HUES6 (cell line): ENCODE measurements at regions not wholly inside any gene's neighbourhood (a gene's known extent, or its start where the extent isn't known, plus 50 kb on each side); places are given as distances from the start of the nearest gene placed in this dataset.
A peak's percentile ranks its signal among the peaks of the same experiment; 100 is the strongest.

Source experiments
- H3K27ac ChIP-seq: 2 replicates; pipeline ENCODE4 v1.7.0; 2013; ENCODE audit warnings: low read depth, mild to moderate bottlenecking, low read length, inconsistent platforms
- H3K27me3 ChIP-seq: 2 replicates; pipeline ENCODE4 v1.6.1; 2013; ENCODE audit warnings: low read length; ENCODE audit not compliant: control insufficient read depth, insufficient read depth
- H3K36me3 ChIP-seq: 2 replicates; pipeline ENCODE4 v1.6.1; 2013; ENCODE audit warnings: low read length; ENCODE audit not compliant: control insufficient read depth, insufficient read depth
- H3K4me1 ChIP-seq: 2 replicates; pipeline ENCODE4 v1.6.1; 2013; ENCODE audit warnings: low read length; ENCODE audit not compliant: control insufficient read depth, insufficient read depth
- H3K4me3 ChIP-seq: 2 replicates; pipeline ENCODE4 v1.5.1; 2013; ENCODE audit warnings: low read depth, low read length
- H3K9ac ChIP-seq: one replicate; pipeline ENCODE4 v1.6.1; 2013; ENCODE audit warnings: mild to moderate bottlenecking, low read length
- H3K9me3 ChIP-seq: 2 replicates; pipeline ENCODE4 v1.6.1; 2013; ENCODE audit warnings: low read depth, low read length; ENCODE audit not compliant: control insufficient read depth, insufficient read depth

DNA sequence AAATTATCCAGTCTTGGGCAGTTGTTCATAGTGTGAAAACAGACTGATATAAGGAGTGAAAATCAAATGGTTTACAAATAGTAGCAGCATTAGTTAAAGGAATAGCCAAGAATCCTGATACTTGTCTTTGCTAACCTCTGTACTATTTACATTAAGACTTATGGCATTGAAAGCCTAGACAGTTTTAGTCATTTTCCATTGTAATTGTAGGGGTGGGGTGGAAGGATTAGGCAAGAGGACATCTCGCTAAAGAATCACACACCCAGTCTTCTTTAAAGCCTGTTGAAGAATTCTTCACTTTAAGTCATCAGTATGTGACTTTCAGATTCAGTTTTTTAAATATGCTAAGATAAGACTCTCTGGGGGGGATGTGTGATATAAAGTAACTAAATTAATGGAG is 207.5 kb upstream of the PHACTR1 start:
- Histone ChIP-seq H3K9me3 (no peaks in the 10 kb centered on the region), H3K27ac (no peak overlapping the region), H3K4me1 (no peaks in the 10 kb centered on the region), H3K9ac (no peak overlapping the region), H3K36me3 (no peaks in the 10 kb centered on the region), H3K27me3 (no peaks in the 10 kb centered on the region), H3K4me3 (no peak overlapping the region)

DNA sequence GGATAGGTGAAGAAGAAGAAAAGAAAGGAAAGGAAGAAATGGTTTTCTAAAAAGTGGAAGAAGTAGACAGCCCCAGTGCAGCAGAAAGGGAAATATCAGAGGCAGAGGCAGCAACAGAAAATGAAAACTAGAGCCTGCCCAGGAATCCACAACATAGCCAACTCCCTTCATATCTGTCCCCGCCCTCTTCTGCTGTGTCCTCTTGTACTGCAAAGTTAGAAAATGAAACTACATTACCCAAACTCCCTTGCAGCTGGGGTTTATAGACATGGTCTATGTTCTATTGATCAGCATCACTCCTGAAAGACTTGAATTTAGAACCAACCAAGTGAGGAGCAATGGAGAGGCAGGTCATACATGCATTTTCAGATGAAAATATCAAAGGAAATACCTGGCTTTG is 200.5 kb upstream of the PHACTR1 start:
- Histone ChIP-seq H3K27me3 (no peaks in the 10 kb centered on the region), H3K27ac (no peak overlapping the region), H3K9ac (no peak overlapping the region), H3K4me3 (no peak overlapping the region), H3K9me3 (no peaks in the 10 kb centered on the region), H3K4me1 (no peaks in the 10 kb centered on the region), H3K36me3 (no peaks in the 10 kb centered on the region)

DNA sequence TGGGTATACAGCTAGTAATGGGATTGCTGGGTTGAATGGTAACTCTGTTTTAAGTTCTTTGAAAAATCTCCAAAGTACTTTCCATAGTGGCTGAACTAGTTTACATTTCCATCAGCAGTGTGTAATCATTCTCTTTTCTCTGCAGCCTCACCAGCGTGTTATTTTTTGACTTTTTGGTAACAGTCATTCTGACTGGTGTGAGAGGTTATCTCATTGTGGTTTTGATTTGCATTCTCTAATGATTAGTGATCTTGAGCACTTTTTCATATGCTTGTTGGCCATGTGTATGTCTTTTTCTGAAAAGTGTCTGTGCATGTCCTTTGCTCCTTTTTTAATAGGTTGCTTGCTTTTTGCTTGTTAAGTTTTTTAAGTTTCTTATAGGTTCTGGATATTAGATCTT is 194.2 kb upstream of the PHACTR1 start:
- Histone ChIP-seq H3K27ac (no peak overlapping the region), H3K9me3 (no peaks in the 10 kb centered on the region), H3K36me3 (no peaks in the 10 kb centered on the region), H3K4me1 (no peaks in the 10 kb centered on the region), H3K27me3 (no peaks in the 10 kb centered on the region), H3K9ac (no peak overlapping the region), H3K4me3 (no peak overlapping the region)

DNA sequence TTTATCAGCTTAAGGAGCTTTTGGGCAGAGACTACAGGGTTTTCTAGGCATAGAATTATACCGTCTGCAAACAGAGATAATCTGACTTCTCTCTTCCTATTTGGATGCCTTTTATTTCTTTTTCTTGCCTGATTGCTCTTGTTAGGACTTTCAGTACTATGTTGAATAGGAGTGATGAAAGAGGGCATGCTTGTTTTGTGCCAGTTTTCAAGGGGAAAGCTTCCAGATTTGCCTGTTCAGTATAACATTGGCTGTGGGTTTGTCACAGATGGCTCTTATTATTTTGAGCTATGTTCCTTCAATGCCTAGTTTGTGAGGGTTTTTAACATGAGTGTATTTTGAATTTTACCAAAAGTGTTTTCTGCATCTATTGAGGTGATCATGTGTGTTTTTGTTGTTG is 192.8 kb upstream of the PHACTR1 start:
- Histone ChIP-seq H3K4me1 (no peaks in the 10 kb centered on the region; the same call in 1 of the 2 replicates), H3K9me3 (no peaks in the 10 kb centered on the region), H3K36me3 (no peaks in the 10 kb centered on the region), H3K4me3 (no peak overlapping the region), H3K27ac (no peak overlapping the region), H3K27me3 (no peaks in the 10 kb centered on the region), H3K9ac (no peak overlapping the region)

DNA sequence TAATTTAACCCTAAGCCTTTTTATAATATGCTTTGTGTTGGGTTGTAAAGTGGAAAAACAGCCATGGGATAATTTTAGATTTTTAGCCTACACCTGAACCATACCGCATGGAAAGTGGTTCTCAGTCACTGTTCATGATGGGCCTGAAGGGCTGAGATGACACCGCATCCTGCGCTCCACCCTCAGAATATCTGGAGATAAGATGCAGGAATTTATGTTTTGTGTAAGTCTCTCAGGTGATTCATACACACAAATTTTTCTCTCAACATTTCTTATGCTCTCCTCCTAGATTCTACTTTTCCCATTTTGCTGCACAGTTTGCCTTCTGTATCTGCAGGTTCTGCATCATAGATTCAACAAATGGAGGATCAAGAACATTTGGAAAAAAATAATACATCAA is 191.3 kb upstream of the PHACTR1 start:
- Histone ChIP-seq H3K9ac (no peak overlapping the region), H3K27ac (no peak overlapping the region), H3K4me1 (peaks cover 14% of the 10 kb centered on the region; the same call in 1 of the 2 replicates), H3K4me3 (no peak overlapping the region), H3K36me3 (no peaks in the 10 kb centered on the region), H3K9me3 (no peaks in the 10 kb centered on the region), H3K27me3 (no peaks in the 10 kb centered on the region)

DNA sequence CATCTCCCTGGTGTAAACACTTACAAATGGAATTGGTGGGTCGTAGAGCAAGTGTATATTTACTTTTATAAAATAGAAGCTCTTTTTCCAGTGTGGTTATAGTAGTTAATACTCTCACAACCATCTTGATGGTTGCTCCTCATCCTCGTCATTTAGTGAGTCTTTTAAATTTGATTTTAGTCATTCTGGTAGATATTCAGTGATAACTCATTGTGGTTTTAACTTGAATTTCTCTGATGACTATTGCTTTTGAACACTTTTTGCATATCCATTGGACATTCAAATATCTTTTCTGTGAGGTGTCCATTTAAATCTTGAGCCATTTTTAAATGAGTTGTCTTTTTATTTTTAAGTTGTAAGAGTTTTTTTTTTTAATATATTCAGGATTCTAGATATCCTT is 189.2 kb upstream of the PHACTR1 start:
- Histone ChIP-seq H3K4me3 (no peak overlapping the region), H3K27me3 (no peaks in the 10 kb centered on the region), H3K9me3 (no peaks in the 10 kb centered on the region), H3K36me3 (no peaks in the 10 kb centered on the region), H3K9ac (no peak overlapping the region), H3K27ac (no peak overlapping the region), H3K4me1 (peaks cover 16% of the 10 kb centered on the region; the same call in 1 of the 2 replicates)

DNA sequence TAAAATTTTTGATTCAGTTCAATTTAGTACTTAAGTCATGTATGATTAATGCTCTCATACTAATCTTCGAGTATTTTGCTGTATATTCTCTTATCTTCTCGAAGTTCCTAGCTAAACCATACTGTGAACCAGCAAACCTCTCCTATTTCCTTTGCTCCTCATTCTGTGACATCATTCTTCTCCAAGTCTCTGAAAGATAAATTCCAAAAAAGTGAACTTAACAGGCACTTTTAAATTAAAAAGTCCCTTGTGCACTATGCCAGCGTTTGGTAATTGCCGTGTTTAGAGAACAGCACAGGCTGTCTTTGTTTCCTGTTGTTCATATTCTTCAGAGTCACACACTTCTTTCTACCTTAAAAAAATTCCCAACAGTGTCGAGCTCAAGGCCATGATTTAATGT is 188.4 kb upstream of the PHACTR1 start:
- peaks cover 16% of the 10 kb centered on the region; the same call in 1 of the 2 replicates for H3K4me1 ChIP-seq
- H3K27ac ChIP-seq = peak overlapping the region; percentile 73; the same call in 1 of the 2 replicates
- H3K27me3 ChIP-seq = no peaks in the 10 kb centered on the region
- no peak overlapping the region for H3K4me3 ChIP-seq
- peak overlapping the region; percentile 7 for H3K9ac ChIP-seq
- no peaks in the 10 kb centered on the region for H3K9me3 ChIP-seq
- no peaks in the 10 kb centered on the region for H3K36me3 ChIP-seq

DNA sequence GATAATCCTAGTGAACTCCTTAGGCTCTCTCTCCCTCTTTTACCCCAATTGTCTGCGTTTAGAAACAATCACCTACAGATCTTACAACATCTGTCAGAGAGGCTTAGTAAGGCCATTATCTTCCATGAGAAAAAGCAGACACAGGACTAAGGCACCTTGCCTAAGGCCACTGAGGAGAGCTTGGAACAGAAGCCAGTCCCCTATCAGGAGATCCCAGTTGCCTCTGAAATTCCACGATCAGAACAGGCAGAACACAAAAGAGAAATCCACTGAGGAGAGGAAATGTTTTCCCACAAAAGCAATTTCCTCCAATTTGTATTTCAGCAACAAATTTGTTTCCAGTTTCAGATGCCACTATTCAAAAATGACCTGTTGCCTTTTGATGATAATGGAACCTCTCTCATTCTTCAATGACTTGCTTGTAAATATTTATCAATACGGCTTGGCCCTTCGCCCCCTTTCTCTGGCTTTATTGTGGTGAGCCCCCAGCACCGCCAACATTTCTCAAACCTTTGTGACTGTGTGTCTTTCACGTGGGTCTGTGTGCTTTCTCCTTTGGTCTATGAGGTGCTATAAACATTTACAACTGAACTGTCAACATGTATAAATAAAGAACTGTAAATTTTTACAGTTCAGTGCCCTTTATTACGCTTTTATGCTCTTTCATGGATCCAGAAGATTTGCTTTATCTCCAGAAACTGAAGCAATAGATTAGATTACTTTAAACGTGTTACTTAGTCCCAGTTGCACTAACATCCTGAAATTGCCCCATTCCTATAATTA is 187.8 kb upstream of the PHACTR1 start:
- H3K4me1 ChIP-seq = peaks cover 16% of the 10 kb centered on the region; the same call in 1 of the 2 replicates
- no peak overlapping the region for H3K4me3 ChIP-seq
- peak overlapping the region; percentile 73; the same call in 1 of the 2 replicates for H3K27ac ChIP-seq
- no peaks in the 10 kb centered on the region for H3K27me3 ChIP-seq
- H3K9me3 ChIP-seq = no peaks in the 10 kb centered on the region
- no peak overlapping the region for H3K9ac ChIP-seq
- H3K36me3 ChIP-seq = no peaks in the 10 kb centered on the region

DNA sequence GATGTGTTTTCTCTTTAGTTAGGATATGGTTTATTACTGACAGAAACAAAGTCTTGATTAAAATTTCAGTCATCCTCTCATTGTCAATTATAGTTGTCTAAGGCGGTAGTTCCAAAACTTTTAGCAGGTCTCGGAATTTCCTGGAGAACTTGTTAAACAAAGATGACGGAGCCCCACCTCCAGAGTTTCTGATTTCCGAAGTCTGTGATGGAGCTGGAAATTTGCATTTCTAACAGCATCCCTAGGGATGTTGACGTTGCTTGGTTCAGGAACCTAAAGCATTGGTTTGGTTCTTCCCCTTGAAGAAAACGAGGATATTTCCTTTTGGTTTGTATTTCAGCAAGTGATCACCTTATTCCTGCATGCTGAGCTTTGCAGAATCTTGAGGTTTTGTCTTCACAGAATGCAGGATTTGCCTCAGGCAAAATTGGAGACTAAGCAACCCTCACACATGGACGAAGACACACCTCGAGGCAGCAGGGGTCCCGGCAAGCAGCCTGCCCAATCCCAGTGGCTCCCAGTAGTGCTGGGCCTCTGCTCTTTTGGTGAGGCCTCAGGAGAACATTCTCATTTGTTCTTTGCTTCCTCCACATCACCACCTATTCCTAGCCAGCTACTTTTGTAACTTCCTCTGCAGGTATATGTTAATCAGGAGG is 187.1 kb upstream of the PHACTR1 start:
- Histone ChIP-seq H3K9ac (no peak overlapping the region), H3K9me3 (no peaks in the 10 kb centered on the region), H3K4me3 (no peak overlapping the region), H3K27ac (no peak overlapping the region; the same call in 1 of the 2 replicates), H3K36me3 (no peaks in the 10 kb centered on the region), H3K27me3 (no peaks in the 10 kb centered on the region), H3K4me1 (peaks cover 16% of the 10 kb centered on the region; the same call in 1 of the 2 replicates)

DNA sequence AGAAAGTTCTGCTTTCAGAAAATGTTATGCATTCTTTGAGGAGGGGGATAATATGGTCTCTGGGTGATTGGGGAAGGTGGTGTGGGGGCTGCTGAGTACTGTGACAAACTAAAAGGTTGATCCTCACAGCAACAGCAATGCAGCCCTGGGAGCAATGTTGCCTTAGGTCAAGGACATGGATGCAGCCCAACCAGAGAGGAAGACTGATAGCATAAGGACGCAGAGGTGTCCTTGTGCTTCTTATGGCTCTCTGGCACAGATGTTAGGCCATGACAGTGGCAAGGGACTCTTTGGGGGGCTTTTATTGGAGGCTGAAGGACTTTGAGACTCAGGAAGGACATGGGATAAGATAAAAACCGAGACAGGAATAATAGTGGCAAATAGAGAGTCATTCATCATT is 186.2 kb upstream of the PHACTR1 start:
- Histone ChIP-seq H3K9me3 (no peaks in the 10 kb centered on the region), H3K36me3 (no peaks in the 10 kb centered on the region), H3K4me3 (no peak overlapping the region), H3K9ac (no peak overlapping the region), H3K27ac (no peak overlapping the region), H3K27me3 (no peaks in the 10 kb centered on the region), H3K4me1 (peaks cover 16% of the 10 kb centered on the region; the same call in 1 of the 2 replicates)

DNA sequence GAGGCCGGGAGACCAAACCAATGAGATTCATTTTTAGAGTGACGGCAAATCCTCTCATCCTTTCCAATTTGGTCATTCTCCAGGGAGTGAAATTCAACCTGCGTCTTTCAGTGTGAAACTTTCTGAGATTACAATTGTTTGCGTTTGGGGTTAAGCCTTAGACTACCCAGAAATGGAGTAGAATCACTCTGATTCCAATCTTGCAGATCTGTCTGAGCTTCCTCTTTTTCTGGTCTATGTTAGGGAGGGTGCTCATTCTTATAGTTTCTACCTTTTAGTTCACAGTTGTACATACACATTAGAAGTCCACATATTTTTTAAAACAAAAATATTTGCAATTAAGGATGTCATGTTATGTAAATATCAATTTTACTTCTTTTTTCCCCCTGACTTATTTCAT is 183.0 kb upstream of the PHACTR1 start:
- Histone ChIP-seq H3K4me1 (peaks cover 16% of the 10 kb centered on the region; the same call in 1 of the 2 replicates), H3K4me3 (no peak overlapping the region), H3K27ac (no peak overlapping the region), H3K9me3 (no peaks in the 10 kb centered on the region), H3K36me3 (no peaks in the 10 kb centered on the region), H3K9ac (no peak overlapping the region), H3K27me3 (no peaks in the 10 kb centered on the region)
